HUES6 (cell line): ENCODE measurements at regions not wholly inside any gene's neighbourhood (a gene's known extent, or its start where the extent isn't known, plus 50 kb on each side); places are given as distances from the start of the nearest gene placed in this dataset.

Experiments used
- H3K27ac ChIP-seq: 2 replicates; pipeline ENCODE4 v1.7.0; 2013; ENCODE audit warnings: low read depth, mild to moderate bottlenecking, low read length, inconsistent platforms
- H3K27me3 ChIP-seq: 2 replicates; pipeline ENCODE4 v1.6.1; 2013; ENCODE audit warnings: low read length; ENCODE audit not compliant: control insufficient read depth, insufficient read depth
- H3K36me3 ChIP-seq: 2 replicates; pipeline ENCODE4 v1.6.1; 2013; ENCODE audit warnings: low read length; ENCODE audit not compliant: control insufficient read depth, insufficient read depth
- H3K4me1 ChIP-seq: 2 replicates; pipeline ENCODE4 v1.6.1; 2013; ENCODE audit warnings: low read length; ENCODE audit not compliant: control insufficient read depth, insufficient read depth
- H3K4me3 ChIP-seq: 2 replicates; pipeline ENCODE4 v1.5.1; 2013; ENCODE audit warnings: low read depth, low read length
- H3K9ac ChIP-seq: one replicate; pipeline ENCODE4 v1.6.1; 2013; ENCODE audit warnings: mild to moderate bottlenecking, low read length
- H3K9me3 ChIP-seq: 2 replicates; pipeline ENCODE4 v1.6.1; 2013; ENCODE audit warnings: low read depth, low read length; ENCODE audit not compliant: control insufficient read depth, insufficient read depth

DNA sequence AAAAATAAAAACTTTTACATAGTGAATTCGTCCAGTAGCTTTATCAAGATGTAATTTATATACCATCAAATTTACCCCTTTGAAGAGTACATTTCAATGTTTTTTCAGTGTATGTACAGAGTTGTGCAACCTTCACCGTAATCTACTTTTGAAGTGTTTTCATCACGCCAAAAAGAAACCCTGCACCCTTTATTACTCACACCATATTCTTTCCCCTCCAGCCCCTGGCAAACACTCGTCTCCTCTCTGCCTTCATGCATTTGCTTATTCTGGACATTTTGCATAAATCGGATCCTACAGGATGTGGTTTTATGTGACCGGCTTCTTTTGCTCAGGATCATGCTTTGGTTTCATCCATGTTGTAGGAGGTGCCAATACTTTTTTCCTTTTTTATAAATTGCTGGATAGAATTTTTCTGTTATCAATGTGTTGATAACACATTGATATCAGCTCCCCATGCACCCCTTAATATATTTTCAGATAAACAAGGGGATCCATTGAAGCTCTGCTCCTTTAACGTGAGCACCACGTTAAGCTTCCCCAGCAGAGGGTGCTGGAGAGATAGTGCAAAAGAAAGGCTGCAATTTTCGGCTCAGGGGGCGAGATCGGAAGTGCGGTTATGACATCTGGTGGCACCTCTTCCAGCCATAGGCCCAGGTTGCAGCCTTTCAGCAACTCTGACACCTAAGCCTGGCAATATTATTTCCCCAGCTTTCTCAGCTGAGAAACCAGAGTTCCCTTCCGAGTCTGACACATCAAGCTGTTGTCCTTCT, 100.1 kb upstream of the VCX3B start:
- Histone ChIP-seq H3K27me3 (no peaks in the 10 kb centered on the region), H3K9ac (no peak overlapping the region), H3K4me3 (no peak overlapping the region), H3K27ac (no peak overlapping the region), H3K36me3 (no peaks in the 10 kb centered on the region), H3K9me3 (no peaks in the 10 kb centered on the region), H3K4me1 (0 out of 2 replicates have a peak, but pooled peaks cover 5% of the 10 kb centered on the region)

DNA sequence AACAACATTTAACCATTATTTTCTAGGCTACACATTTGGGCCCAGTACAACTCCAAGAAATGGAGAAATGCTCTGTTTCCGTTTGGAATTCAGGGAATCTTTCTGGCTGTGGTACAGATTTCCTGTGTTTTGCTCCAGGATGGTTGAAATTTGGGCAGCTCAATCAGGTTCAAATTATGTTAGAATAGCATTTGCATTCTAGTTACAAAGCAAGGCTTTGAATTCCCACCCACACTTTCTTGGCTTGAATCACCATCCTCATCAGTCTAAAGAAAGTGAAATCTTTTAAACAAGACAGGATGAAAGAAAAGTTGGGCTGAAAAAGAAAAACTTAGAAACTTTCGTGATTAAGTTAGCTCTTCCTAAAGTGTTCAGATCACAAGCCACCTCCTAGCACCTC, 98.1 kb upstream of the VCX3B start:
- Histone ChIP-seq H3K36me3 (no peaks in the 10 kb centered on the region), H3K9me3 (no peaks in the 10 kb centered on the region), H3K4me3 (no peak overlapping the region), H3K27ac (no peak overlapping the region), H3K4me1 (0 out of 2 replicates have a peak, but pooled peaks cover 5% of the 10 kb centered on the region), H3K9ac (no peak overlapping the region), H3K27me3 (no peaks in the 10 kb centered on the region)

DNA sequence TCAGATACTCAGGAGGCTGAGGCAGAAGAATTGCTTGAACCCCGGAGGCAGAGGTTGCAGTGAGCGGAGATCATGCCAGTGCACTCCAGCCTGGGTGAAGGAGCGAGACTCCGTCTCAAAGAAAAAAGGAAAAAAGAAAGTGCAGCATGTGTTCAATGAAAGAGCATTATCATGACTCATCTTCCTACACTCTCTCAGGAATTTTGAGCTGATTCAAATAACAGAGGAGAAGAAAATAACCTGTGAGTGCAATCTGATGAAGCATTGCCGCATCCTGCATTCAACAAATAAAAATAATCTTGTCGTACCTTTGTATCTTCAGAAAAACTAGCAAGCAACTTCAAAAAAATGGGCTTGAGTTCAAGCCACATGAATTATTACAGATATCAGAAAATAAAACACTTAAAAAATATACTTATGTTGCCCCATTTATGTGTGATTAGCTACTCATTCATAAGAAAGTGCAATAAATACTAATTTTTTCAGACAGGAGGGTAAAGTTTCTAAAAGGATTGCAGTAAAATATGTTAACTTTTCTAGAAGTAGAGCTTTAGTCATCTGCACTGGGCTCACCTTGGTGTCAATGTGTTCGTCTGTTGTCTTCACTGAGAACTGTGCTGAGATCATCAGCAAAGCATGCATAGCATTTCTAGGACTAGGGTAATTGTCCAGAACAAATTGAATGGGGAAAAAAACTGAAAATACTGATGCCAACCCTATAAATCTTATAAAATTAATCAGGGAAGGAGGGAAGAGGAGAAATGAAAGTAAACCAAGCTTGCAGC, 90.4 kb upstream of the VCX3B start:
- Histone ChIP-seq H3K27ac (no peak overlapping the region), H3K9me3 (peaks cover 25% of the 10 kb centered on the region), H3K4me3 (no peak overlapping the region), H3K4me1 (no peaks in the 10 kb centered on the region), H3K9ac (no peak overlapping the region), H3K27me3 (no peaks in the 10 kb centered on the region), H3K36me3 (no peaks in the 10 kb centered on the region; the same call in 1 of the 2 replicates)

DNA sequence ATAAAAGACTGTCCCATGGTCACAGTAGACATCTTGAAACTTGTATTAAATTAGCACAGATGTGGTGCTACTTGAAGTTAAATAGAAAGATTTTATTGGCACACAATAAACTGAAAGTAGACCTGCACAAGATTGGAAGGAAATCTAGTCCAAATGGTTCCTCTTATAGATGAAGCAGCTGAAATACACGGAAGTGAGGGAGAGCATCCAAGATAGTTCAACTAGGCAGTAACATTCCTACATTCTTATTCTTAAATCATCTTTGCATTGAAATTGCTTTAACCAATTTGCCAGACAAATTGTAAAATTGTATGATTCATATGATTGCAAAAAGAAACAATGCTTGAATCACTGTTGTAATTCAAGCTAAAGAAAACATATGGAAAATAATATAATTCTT, 87.6 kb upstream of the VCX3B start:
- Histone ChIP-seq H3K9ac (no peak overlapping the region), H3K36me3 (no peaks in the 10 kb centered on the region; the same call in 1 of the 2 replicates), H3K4me3 (no peak overlapping the region), H3K9me3 (peaks cover 25% of the 10 kb centered on the region), H3K4me1 (no peaks in the 10 kb centered on the region), H3K27ac (no peak overlapping the region), H3K27me3 (no peaks in the 10 kb centered on the region)

DNA sequence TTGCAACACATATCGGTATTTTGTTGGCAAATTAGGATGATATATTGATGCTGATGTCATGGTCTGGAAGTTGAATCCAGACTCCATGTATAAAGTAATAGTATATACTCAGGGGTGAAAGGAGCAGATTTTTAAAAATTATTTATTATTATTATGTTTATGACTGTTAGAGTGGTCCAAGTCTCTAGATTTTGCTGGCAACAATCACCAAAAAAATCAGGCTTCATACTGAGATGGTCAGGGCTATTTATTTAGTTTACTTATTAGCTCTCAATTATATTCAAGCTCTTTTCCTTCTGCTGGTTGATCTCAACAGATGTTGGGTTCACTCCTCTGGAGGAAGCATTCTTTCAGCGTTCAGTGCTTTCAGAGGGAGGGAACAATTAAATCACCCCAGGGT, 73.9 kb upstream of the VCX3B start:
- H3K27ac ChIP-seq = no peak overlapping the region
- no peak overlapping the region for H3K4me3 ChIP-seq
- no peaks in the 10 kb centered on the region for H3K27me3 ChIP-seq
- H3K36me3 ChIP-seq = no peaks in the 10 kb centered on the region
- H3K9me3 ChIP-seq = no peaks in the 10 kb centered on the region
- H3K9ac ChIP-seq = no peak overlapping the region
- H3K4me1 ChIP-seq = no peaks in the 10 kb centered on the region

DNA sequence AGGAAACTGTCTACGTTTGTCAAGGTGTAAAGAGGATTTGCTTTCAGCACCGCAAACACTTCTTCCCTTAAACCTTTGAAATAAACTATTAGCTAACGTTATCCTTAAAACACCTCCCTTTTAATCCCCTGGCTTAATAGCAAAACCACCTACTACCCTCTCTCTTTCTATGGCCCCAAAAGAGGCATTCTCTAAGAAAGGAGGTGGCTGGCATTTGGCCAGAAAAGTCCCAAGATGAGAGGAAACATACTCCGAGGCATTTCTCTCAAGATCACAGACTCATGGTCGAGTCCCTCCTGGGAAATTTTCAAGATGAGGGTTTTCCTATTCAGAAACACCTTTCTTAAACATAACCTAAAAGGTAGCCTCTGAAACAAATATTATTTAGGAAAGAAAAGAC, 60.6 kb upstream of the VCX3B start:
- Histone ChIP-seq H3K27me3 (no peaks in the 10 kb centered on the region), H3K27ac (no peak overlapping the region), H3K4me1 (peaks cover 10% of the 10 kb centered on the region; the same call in 1 of the 2 replicates), H3K36me3 (no peaks in the 10 kb centered on the region), H3K4me3 (no peak overlapping the region), H3K9me3 (peaks cover 3% of the 10 kb centered on the region; the same call in 1 of the 2 replicates), H3K9ac (no peak overlapping the region)

DNA sequence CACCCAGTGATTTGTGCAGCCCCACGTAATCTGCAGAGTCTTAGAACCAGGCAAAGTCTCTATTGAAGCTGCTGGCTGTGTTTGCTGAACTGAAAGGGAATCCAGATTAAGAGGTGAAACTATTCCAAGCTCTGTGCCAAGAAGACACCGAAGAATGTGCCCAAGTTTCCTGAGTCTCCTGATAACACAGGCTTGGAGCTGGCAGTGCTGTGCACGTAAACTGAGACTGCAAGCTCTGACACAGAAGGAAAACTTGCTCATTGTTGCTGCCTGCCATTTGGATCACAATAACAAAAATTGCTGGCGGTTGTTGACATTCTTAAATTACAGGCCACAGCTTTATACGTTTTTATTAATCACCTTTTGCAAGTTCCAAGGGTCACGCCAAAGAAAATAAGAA, 60.2 kb upstream of the VCX3B start:
- Histone ChIP-seq H3K4me1 (peaks cover 10% of the 10 kb centered on the region; the same call in 1 of the 2 replicates), H3K4me3 (no peak overlapping the region), H3K27ac (no peak overlapping the region), H3K9me3 (peaks cover 3% of the 10 kb centered on the region; the same call in 1 of the 2 replicates), H3K36me3 (no peaks in the 10 kb centered on the region), H3K9ac (no peak overlapping the region), H3K27me3 (no peaks in the 10 kb centered on the region)

DNA sequence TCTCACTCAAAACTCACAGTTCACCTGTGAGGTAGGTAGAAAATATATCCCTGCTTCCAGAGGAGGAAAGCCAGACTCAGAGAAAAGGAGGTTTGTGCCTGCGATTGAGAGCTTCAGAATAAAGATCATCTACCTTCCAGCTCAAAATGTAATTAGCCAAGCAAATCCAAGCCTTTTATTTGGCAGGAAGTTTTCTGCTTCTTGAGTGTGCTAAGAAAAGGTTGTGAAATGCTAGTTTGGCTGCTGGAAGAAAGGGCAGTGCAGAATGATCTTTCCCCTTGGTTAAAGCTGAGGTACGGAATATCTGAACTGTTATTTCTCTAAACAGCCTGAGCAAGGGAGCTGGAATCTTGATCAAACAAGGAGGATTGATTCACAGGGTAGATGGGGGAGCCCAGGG, 59.7 kb upstream of the VCX3B start:
- Histone ChIP-seq H3K9ac (no peak overlapping the region), H3K4me3 (no peak overlapping the region), H3K9me3 (peaks cover 3% of the 10 kb centered on the region; the same call in 1 of the 2 replicates), H3K27me3 (no peaks in the 10 kb centered on the region), H3K36me3 (no peaks in the 10 kb centered on the region), H3K27ac (no peak overlapping the region), H3K4me1 (peaks cover 10% of the 10 kb centered on the region; the same call in 1 of the 2 replicates)

DNA sequence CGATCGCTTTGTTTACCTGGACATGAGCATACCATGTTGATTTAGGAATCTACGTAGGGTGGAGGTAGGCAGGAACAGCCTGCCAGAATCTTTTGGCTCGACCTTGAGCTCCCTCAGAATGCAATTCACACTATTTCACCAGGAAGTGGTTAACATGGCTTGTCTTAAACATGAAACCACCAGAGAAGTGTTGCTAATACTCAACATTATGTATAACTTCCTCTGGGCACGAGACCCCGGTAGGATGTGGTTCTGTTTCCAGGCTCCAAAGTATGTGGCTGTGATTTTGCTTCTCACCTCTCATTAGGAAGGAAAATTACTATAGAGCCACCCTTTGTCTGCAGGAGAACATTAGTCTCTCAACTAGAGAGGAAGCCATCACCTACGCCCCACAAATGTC, 59.0 kb upstream of the VCX3B start:
- H3K4me1 ChIP-seq = peaks cover 10% of the 10 kb centered on the region; the same call in 1 of the 2 replicates
- H3K27me3 ChIP-seq = no peaks in the 10 kb centered on the region
- no peak overlapping the region for H3K27ac ChIP-seq
- H3K9me3 ChIP-seq = peaks cover 3% of the 10 kb centered on the region; the same call in 1 of the 2 replicates
- no peaks in the 10 kb centered on the region for H3K36me3 ChIP-seq
- no peak overlapping the region for H3K9ac ChIP-seq
- no peak overlapping the region for H3K4me3 ChIP-seq

DNA sequence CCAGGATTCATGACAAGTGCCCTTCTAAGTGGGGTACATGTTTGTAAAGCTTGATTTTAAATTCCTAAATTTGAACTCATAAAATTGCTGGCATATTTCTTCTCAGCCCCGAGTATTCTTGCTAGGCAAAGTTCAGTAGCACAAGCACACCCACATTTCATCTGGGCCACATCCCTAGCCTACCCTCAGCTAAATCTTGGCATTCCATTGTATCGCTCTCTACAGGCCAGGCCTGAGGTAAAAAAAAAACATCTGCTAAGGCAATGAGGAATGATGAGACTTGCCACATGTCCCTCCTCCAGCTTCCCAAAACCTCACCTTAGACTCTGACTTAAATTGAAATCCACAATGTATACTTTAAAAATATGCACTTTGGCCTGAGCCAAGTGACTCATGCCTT, 51.4 kb upstream of the VCX3B start:
- no peak overlapping the region for H3K9ac ChIP-seq
- peaks cover 14% of the 10 kb centered on the region for H3K9me3 ChIP-seq
- H3K4me1 ChIP-seq = no peaks in the 10 kb centered on the region
- H3K36me3 ChIP-seq = no peaks in the 10 kb centered on the region
- no peaks in the 10 kb centered on the region for H3K27me3 ChIP-seq
- H3K27ac ChIP-seq = no peak overlapping the region
- no peak overlapping the region for H3K4me3 ChIP-seq
